ENCODE measurements at regions not wholly inside any gene's neighbourhood (a gene's known extent, or its start where the extent isn't known, plus 50 kb on each side); places are given as distances from the start of the nearest gene placed in this dataset.

DNA sequence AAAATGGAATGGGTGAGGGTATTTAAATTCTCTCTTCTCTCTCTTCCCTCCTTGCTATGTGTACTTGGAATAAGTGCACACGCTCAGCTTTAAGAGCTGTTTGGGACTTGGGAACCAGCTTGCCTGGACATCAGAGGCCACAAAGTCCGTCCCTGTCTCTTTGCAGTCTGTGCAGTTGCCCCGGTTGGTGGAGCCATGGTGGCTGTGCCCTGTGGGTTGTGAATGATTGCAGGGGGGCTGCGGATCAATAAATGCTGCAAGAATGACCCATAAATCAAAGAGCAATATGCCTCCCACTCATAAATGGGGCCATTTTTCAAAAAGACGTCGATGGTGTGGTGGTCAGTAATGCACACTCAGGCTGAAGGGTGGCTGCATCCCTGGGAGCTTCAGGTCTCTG is 135.1 kb upstream of the CST7 start:
- Mint-ChIP-seq H3K4me1 (ENCODE audit: low read depth) (no peaks in the 10 kb centered on the region), H3K27me3 (peaks cover 9% of the 10 kb centered on the region), H3K27ac (no peak overlapping the region), H3K36me3 (ENCODE audit: insufficient read depth) (no peaks in the 10 kb centered on the region), H3K4me3 (ENCODE audit: low read depth) (no peak overlapping the region), H3K9me3 (ENCODE audit: low read depth) (no peaks in the 10 kb centered on the region)
- DNase-seq (ENCODE audit: low spot score, unreplicated experiment), result no peak
- TF ChIP-seq, protein P1, sequence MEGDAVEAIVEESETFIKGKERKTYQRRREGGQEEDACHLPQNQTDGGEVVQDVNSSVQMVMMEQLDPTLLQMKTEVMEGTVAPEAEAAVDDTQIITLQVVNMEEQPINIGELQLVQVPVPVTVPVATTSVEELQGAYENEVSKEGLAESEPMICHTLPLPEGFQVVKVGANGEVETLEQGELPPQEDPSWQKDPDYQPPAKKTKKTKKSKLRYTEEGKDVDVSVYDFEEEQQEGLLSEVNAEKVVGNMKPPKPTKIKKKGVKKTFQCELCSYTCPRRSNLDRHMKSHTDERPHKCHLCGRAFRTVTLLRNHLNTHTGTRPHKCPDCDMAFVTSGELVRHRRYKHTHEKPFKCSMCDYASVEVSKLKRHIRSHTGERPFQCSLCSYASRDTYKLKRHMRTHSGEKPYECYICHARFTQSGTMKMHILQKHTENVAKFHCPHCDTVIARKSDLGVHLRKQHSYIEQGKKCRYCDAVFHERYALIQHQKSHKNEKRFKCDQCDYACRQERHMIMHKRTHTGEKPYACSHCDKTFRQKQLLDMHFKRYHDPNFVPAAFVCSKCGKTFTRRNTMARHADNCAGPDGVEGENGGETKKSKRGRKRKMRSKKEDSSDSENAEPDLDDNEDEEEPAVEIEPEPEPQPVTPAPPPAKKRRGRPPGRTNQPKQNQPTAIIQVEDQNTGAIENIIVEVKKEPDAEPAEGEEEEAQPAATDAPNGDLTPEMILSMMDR (IDR thresholded peaks at IDR 0.05; ENCODE audit: unreplicated experiment), result no peak

DNA sequence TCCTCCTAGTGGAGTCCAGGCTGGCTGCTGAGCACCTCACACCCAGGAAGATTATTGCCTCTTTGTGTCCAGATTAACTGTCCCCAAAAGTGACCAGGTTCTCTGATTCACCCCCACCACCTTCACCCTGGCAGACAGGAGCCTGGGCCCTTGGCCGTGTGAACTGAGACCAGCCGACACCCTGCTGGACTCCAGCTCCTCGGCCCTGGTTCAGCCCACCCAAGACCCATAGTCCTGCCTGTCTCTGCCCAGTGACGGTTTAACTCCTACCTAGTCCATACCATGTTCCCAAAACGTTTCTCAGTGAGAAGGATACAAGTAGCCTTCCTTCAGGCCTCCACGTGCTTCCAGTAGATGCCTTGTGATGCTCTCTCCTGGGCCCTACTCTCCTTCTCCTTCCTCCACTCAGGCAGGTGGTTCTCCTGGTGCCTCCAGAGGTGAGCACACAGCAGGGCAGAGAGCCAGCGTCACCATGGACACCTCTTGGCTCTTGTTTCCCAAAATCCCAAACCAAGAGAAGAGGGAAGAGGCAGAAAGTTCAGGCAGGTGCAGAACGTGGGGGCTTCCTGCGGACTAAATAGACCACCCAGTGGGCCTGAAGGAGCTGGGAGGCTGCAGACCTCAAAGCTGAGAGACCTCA is 134.4 kb upstream of the CST7 start:
- no peak for DNase-seq (ENCODE audit: low spot score, unreplicated experiment)
- Mint-ChIP-seq H3K36me3 (ENCODE audit: insufficient read depth) (no peaks in the 10 kb centered on the region), H3K9me3 (ENCODE audit: low read depth) (no peaks in the 10 kb centered on the region), H3K27ac (no peak overlapping the region), H3K4me1 (ENCODE audit: low read depth) (no peaks in the 10 kb centered on the region), H3K27me3 (peaks cover 9% of the 10 kb centered on the region), H3K4me3 (ENCODE audit: low read depth) (no peak overlapping the region)
- TF ChIP-seq, protein P1 (IDR thresholded peaks at IDR 0.05; ENCODE audit: unreplicated experiment), result no peak

DNA sequence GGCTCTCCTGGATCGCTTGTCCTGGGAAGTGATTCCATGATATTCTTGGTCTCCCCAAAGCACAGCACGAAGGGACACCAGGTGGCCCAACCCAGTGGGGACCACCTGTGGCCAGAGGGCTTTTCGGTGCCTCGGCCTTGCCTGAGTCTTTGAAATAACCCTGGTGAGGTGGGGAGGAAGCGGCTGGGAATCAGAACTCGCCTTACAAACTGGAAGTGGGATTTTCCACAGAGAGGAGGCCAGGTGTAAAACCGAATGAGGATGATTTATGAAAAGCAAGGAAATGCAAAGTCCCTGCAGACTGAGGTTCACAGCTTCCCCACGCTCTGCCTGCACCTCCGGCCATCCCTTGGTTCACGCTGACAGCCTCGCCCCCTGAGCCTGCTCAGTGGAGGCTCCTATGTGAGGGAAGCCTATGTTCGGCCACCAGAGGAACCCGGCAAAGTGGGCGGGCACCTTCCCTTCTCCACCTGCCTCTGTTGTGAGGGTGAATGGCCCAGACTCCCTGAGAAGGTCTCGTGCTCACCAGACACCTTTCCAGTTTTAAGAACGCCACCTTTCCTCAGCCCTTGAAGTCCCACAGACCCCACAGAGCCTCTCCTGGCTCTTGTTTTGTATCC is 133.8 kb upstream of the CST7 start:
- H3K27me3 Mint-ChIP-seq, result peaks cover 9% of the 10 kb centered on the region

DNA sequence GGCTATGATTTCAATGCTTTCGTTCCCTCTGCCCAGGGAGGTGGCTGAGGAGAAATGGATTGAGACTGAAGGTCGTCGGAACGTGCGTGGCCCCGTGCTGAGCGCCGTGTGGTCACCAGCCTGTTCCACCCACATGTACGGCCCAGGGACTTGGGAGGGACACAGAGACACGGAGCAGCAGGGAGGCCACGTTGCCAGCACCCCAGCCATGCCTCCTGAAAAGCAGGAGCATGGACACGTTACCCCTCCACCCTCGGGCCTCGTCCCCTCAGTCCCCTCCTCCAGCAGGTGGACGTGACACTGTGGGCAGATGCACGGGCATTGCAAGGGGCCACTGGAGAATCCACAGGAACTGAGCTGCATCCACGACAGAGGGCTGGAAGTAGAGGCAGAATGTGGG is 133.1 kb upstream of the CST7 start:
- TF ChIP-seq, protein P1 (IDR thresholded peaks at IDR 0.05; ENCODE audit: unreplicated experiment), result no peak
- Mint-ChIP-seq H3K4me3 (ENCODE audit: low read depth) (no peak overlapping the region), H3K27me3 (peaks cover 9% of the 10 kb centered on the region), H3K4me1 (ENCODE audit: low read depth) (no peaks in the 10 kb centered on the region), H3K36me3 (ENCODE audit: insufficient read depth) (no peaks in the 10 kb centered on the region), H3K9me3 (ENCODE audit: low read depth) (no peaks in the 10 kb centered on the region), H3K27ac (no peak overlapping the region)
- no peak for DNase-seq (ENCODE audit: low spot score, unreplicated experiment)

More for the DNA sequence above, 133.8 kb upstream of the CST7 start:
- no peaks in the 10 kb centered on the region for H3K9me3 Mint-ChIP-seq (ENCODE audit: low read depth)
- H3K36me3 Mint-ChIP-seq (ENCODE audit: insufficient read depth), result no peaks in the 10 kb centered on the region
- H3K4me1 Mint-ChIP-seq (ENCODE audit: low read depth), result no peaks in the 10 kb centered on the region
- TF ChIP-seq, protein P1 (IDR thresholded peaks at IDR 0.05; ENCODE audit: unreplicated experiment), result no peak
- no peak overlapping the region for H3K4me3 Mint-ChIP-seq (ENCODE audit: low read depth)
- H3K27ac Mint-ChIP-seq, result no peak overlapping the region
- no peak for DNase-seq (ENCODE audit: low spot score, unreplicated experiment)

DNA sequence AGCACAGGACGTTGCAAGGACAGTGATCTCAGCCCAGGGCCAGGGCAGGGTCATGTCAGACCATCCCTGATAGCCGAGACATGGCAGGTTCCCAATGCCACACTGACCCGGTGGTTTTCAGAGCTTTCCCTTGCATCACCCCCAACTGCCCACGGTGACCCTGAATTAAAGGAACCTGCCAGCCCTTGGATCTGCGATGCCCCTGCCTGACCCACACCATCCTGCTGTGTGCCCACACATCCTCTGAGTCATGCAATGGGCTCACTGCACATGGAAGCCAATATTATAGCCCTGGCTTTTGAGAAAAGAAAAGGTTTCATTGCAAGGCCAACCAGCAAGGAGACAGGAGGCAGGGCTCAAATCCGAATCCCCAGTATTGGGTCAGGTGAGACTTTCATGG is 132.6 kb upstream of the CST7 start:
- Mint-ChIP-seq H3K4me3 (ENCODE audit: low read depth) (no peak overlapping the region), H3K4me1 (ENCODE audit: low read depth) (no peaks in the 10 kb centered on the region), H3K9me3 (ENCODE audit: low read depth) (no peaks in the 10 kb centered on the region), H3K27me3 (peaks cover 9% of the 10 kb centered on the region), H3K27ac (no peak overlapping the region), H3K36me3 (ENCODE audit: insufficient read depth) (no peaks in the 10 kb centered on the region)
- TF ChIP-seq, protein P1 (IDR thresholded peaks at IDR 0.05; ENCODE audit: unreplicated experiment), result no peak
- DNase-seq (ENCODE audit: low spot score, unreplicated experiment), result no peak
